ENCODE measurements at regions not wholly inside any gene's neighbourhood (a gene's known extent, or its start where the extent isn't known, plus 50 kb on each side); places are given as distances from the start of the nearest gene placed in this dataset.
A peak's percentile ranks its signal among the peaks of the same experiment; 100 is the strongest.

DNA sequence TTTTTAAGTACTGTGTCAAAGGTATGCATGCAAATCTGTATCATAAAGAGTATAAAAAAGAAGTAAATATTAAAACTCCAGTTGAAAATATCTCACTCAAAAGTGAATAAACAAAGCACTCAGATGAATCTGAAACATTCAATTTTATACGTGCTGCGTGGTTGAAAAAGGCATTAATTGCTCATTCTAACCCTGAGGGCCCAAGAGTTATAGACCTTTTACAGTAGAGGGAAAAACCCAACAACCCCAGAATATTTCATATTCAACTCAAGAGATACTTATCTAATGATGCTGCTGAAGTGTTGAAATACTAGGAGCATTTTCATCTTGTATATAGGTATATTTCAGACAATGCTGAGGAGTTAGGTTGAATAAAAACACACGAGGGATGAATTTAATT lies 862.8 kb upstream of the CITED2 start:
- H3K9me3 ChIP-seq (ENCODE audit: control insufficient read depth in 1 of 2, low read length in 2 of 2), result no peaks in the 10 kb centered on the region
- H3K4me1 ChIP-seq (ENCODE audit: control insufficient read depth in 1 of 2, insufficient read depth in 2 of 2, low read length in 2 of 2), result peaks cover 0 to 3% of the 10 kb centered on the region in 2 donors
- H3K27ac ChIP-seq (ENCODE audit: low read length), result no peak overlapping the region
- H3K4me3 ChIP-seq (ENCODE audit: low read depth in 1 of 2, low read length in 2 of 2), result no peak overlapping the region
- H3K36me3 ChIP-seq (ENCODE audit: control insufficient read depth in 1 of 2, insufficient read depth in 2 of 2, low read length in 2 of 2), result no peaks in the 10 kb centered on the region
- no peaks in the 10 kb centered on the region for H3K27me3 ChIP-seq (ENCODE audit: low read depth, low read length)

DNA sequence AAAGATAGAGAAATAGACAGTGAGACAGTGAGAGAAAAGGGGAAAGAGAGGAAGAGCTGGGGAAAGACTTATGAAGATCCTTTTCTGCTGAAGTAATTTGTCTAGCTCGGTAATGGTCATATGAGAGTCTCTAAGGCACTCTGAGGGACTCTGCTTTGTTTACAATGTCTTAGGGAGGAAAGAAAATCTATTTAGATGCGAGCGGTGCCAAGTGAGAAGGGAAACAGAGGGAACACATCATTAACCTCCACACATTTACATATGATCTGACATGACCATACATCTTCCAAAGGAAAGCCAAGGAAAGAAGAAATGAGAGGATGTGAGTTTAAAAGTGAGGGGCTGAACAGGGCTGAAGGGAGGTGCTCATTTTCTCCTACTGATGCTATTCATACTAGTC lies 862.3 kb upstream of the CITED2 start:
- no peak overlapping the region for H3K27ac ChIP-seq (ENCODE audit: low read length)
- H3K4me1 ChIP-seq (ENCODE audit: control insufficient read depth in 1 of 2, insufficient read depth in 2 of 2, low read length in 2 of 2), result peaks cover 0 to 3% of the 10 kb centered on the region in 2 donors
- no peaks in the 10 kb centered on the region for H3K9me3 ChIP-seq (ENCODE audit: control insufficient read depth in 1 of 2, low read length in 2 of 2)
- no peaks in the 10 kb centered on the region for H3K36me3 ChIP-seq (ENCODE audit: control insufficient read depth in 1 of 2, insufficient read depth in 2 of 2, low read length in 2 of 2)
- no peaks in the 10 kb centered on the region for H3K27me3 ChIP-seq (ENCODE audit: low read depth, low read length)
- no peak overlapping the region for H3K4me3 ChIP-seq (ENCODE audit: low read depth in 1 of 2, low read length in 2 of 2)

DNA sequence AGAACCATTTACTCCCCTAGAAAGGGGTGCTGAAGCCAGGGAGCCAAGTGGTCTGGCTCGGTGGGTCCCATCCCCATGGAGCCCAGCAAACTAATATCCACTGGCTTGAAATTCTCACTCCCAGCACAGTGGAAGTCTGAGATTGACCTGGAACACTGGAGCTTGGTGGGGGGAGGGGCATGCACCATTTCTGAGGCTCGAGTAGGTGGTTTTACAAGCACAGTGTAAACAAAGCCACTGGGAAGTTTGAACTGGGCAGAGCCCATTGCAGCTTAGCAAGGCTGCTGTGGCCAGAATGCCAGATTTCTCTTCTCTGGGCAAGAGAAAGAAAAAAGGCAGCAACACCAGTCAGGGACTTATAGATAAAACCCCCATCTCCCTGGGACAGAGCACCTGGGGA lies 855.8 kb upstream of the CITED2 start:
- Histone ChIP-seq H3K4me1 (ENCODE audit: control insufficient read depth in 1 of 2, insufficient read depth in 2 of 2, low read length in 2 of 2) (peaks cover 0 to 3% of the 10 kb centered on the region in 2 donors), H3K9me3 (ENCODE audit: control insufficient read depth in 1 of 2, low read length in 2 of 2) (peaks cover 0 to 5% of the 10 kb centered on the region in 2 donors), H3K36me3 (ENCODE audit: control insufficient read depth in 1 of 2, insufficient read depth in 2 of 2, low read length in 2 of 2) (no peaks in the 10 kb centered on the region), H3K27me3 (ENCODE audit: low read depth, low read length) (no peaks in the 10 kb centered on the region), H3K4me3 (ENCODE audit: low read depth in 1 of 2, low read length in 2 of 2) (no peak overlapping the region), H3K27ac (ENCODE audit: low read length) (no peak overlapping the region)

DNA sequence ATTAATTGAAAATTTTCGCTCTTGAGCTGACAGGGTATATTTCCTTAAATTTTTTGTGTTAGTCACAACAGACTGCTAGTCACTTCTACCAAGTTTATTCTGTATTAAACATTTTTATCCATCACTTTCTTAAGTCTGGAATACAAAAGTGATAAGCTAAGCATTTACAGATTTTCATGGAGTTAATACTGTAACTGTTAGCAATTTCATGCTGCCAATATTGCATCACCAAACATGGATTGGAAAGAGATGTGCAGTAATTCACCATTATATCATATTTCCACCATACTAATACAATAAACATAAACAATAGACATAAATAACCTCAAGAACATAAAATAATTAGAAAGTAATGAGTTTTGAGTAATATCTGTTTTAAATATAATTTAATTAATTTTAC lies 854.0 kb upstream of the CITED2 start:
- Histone ChIP-seq H3K36me3 (ENCODE audit: control insufficient read depth in 1 of 2, insufficient read depth in 2 of 2, low read length in 2 of 2) (no peaks in the 10 kb centered on the region), H3K9me3 (ENCODE audit: control insufficient read depth in 1 of 2, low read length in 2 of 2) (peaks cover 0 to 5% of the 10 kb centered on the region in 2 donors), H3K27ac (ENCODE audit: low read length) (no peak overlapping the region), H3K4me3 (ENCODE audit: low read depth in 1 of 2, low read length in 2 of 2) (no peak overlapping the region), H3K27me3 (ENCODE audit: low read depth, low read length) (no peaks in the 10 kb centered on the region), H3K4me1 (ENCODE audit: control insufficient read depth in 1 of 2, insufficient read depth in 2 of 2, low read length in 2 of 2) (peaks cover 0 to 3% of the 10 kb centered on the region in 2 donors)

DNA sequence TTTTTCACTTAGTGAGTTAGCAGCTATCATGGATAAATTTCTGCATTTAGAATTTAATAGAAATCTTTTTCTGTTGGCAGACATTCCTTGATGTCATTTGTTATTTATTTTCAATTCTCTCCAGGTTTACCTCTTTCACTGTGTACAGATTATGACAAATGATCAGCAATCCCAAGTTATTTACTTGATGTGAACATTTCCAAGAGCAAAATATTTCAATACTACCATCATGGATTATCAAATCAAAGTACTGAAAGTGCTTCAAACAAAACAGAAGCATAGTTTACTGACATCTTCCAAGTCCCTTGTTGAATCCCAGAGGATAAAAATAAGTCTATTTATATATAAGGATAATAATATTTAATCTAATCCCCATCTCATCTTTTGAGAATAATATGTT lies 852.2 kb upstream of the CITED2 start:
- Histone ChIP-seq H3K9me3 (ENCODE audit: control insufficient read depth in 1 of 2, low read length in 2 of 2) (peaks cover 0 to 5% of the 10 kb centered on the region in 2 donors), H3K4me1 (ENCODE audit: control insufficient read depth in 1 of 2, insufficient read depth in 2 of 2, low read length in 2 of 2) (peaks cover 0 to 3% of the 10 kb centered on the region in 2 donors), H3K27ac (ENCODE audit: low read length) (no peak overlapping the region), H3K36me3 (ENCODE audit: control insufficient read depth in 1 of 2, insufficient read depth in 2 of 2, low read length in 2 of 2) (no peaks in the 10 kb centered on the region), H3K27me3 (ENCODE audit: low read depth, low read length) (no peaks in the 10 kb centered on the region), H3K4me3 (ENCODE audit: low read depth in 1 of 2, low read length in 2 of 2) (no peak overlapping the region)

DNA sequence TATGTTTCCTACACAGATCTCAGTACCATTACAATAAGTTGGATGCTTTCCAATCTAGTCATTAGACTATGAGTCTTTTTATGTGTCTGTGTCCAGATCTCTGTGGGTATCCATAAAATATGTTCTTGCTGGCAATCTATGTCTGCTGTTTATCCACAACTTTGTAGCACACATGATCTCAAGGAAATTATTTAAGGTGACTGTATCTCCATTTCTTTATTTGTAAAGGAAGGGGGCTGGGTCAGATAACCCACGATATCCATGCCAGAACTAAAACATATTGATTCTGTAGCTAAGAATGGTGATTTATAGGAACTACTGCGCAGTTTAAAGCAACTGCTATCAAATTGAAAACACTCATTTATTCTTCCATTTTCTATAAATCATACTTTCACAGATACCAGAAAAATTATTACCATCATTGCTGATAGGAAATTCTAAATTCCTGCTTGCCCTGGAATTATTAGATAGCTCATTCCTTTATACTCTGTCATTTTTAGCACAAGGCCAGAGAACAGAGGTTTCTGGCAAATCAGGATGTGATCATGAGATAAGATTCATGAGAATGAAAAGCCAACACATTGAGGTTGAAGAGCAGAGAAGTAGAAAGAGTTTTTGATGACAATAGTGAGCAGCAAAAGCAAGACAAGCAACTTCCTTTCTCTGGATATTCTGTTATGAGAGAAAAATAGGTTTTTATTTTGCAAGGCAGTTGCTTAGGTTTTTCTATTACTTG lies 851.4 kb upstream of the CITED2 start:
- Histone ChIP-seq H3K4me1 (ENCODE audit: control insufficient read depth in 1 of 2, insufficient read depth in 2 of 2, low read length in 2 of 2) (peaks cover 0 to 3% of the 10 kb centered on the region in 2 donors), H3K36me3 (ENCODE audit: control insufficient read depth in 1 of 2, insufficient read depth in 2 of 2, low read length in 2 of 2) (no peaks in the 10 kb centered on the region), H3K9me3 (ENCODE audit: control insufficient read depth in 1 of 2, low read length in 2 of 2) (no peaks in the 10 kb centered on the region), H3K27me3 (ENCODE audit: low read depth, low read length) (no peaks in the 10 kb centered on the region), H3K4me3 (ENCODE audit: low read depth in 1 of 2, low read length in 2 of 2) (no peak overlapping the region), H3K27ac (ENCODE audit: low read length) (no peak overlapping the region)

DNA sequence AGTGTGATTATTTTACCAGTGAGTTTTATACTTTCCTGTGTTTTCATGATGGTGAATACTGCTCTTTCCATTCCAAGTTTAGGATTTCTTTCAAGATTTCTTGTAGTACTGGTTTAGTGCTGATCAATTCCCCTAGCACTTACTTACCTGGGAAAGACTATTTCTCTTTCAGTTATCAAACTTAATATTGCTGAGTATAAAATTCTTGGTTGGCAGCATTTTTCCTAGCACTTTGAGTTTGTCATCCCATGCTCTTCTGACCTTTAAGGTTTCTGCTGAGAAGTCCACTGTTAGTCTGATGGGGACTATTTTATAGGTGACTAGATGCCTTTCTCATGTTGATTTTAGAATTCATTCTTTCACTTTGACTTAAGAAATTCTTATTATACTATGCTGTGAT lies 842.8 kb upstream of the CITED2 start:
- no peak overlapping the region for H3K27ac ChIP-seq (ENCODE audit: low read length)
- no peaks in the 10 kb centered on the region for H3K36me3 ChIP-seq (ENCODE audit: control insufficient read depth in 1 of 2, insufficient read depth in 2 of 2, low read length in 2 of 2)
- no peaks in the 10 kb centered on the region for H3K27me3 ChIP-seq (ENCODE audit: low read depth, low read length)
- H3K9me3 ChIP-seq (ENCODE audit: control insufficient read depth in 1 of 2, low read length in 2 of 2), result peaks cover 13 to 22% of the 10 kb centered on the region in 2 donors
- H3K4me3 ChIP-seq (ENCODE audit: low read depth in 1 of 2, low read length in 2 of 2), result peak overlapping the region in 1 of 2 donors; percentile 34
- H3K4me1 ChIP-seq (ENCODE audit: control insufficient read depth in 1 of 2, insufficient read depth in 2 of 2, low read length in 2 of 2), result no peaks in the 10 kb centered on the region

DNA sequence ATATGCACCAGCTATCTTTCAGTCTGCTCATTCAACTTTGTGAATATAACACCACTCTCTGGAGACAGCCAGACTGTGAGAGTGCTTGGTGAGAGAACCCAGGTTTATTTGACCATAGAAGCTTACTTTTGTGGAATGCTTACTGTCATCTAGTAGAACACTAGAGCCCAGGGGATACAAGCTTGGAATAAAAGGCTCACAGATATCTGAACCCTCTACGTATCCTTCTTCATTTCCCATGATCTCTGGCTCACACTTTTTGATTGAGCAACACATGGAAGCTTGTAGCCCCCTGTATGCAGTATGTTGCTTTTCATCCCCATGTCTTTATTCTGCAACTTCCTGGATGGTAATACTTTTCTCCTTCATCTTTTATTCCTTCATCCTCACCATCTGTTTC lies 835.3 kb upstream of the CITED2 start:
- Histone ChIP-seq H3K4me1 (ENCODE audit: control insufficient read depth in 1 of 2, insufficient read depth in 2 of 2, low read length in 2 of 2) (no peaks in the 10 kb centered on the region), H3K27me3 (ENCODE audit: low read depth, low read length) (no peaks in the 10 kb centered on the region), H3K36me3 (ENCODE audit: control insufficient read depth in 1 of 2, insufficient read depth in 2 of 2, low read length in 2 of 2) (no peaks in the 10 kb centered on the region), H3K27ac (ENCODE audit: low read length) (no peak overlapping the region), H3K4me3 (ENCODE audit: low read depth in 1 of 2, low read length in 2 of 2) (no peak overlapping the region), H3K9me3 (ENCODE audit: control insufficient read depth in 1 of 2, low read length in 2 of 2) (peaks cover 0 to 3% of the 10 kb centered on the region in 2 donors)

DNA sequence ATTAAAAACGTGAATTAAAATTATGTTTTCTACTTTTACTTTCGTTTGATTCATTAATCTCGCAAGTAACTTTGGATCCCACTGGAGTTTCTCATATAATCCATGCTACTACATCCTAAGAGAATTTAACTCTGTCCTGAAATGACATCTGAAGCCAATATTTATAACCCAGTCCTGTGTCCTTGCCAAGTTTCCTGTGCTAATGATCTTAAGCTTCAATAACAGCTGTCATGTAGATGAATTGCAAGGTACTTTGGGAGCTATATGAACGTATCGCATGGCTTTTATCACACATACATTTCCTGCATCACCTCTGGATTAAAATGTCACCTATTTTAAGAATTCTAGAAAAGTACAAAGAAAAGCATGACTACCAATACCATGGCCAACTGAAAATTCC lies 833.8 kb upstream of the CITED2 start:
- Histone ChIP-seq H3K27me3 (ENCODE audit: low read depth, low read length) (no peaks in the 10 kb centered on the region), H3K4me1 (ENCODE audit: control insufficient read depth in 1 of 2, insufficient read depth in 2 of 2, low read length in 2 of 2) (peaks cover 0 to 11% of the 10 kb centered on the region in 2 donors), H3K36me3 (ENCODE audit: control insufficient read depth in 1 of 2, insufficient read depth in 2 of 2, low read length in 2 of 2) (no peaks in the 10 kb centered on the region), H3K27ac (ENCODE audit: low read length) (no peak overlapping the region), H3K4me3 (ENCODE audit: low read depth in 1 of 2, low read length in 2 of 2) (peak overlapping the region in 1 of 2 donors; percentile 4), H3K9me3 (ENCODE audit: control insufficient read depth in 1 of 2, low read length in 2 of 2) (no peaks in the 10 kb centered on the region)

DNA sequence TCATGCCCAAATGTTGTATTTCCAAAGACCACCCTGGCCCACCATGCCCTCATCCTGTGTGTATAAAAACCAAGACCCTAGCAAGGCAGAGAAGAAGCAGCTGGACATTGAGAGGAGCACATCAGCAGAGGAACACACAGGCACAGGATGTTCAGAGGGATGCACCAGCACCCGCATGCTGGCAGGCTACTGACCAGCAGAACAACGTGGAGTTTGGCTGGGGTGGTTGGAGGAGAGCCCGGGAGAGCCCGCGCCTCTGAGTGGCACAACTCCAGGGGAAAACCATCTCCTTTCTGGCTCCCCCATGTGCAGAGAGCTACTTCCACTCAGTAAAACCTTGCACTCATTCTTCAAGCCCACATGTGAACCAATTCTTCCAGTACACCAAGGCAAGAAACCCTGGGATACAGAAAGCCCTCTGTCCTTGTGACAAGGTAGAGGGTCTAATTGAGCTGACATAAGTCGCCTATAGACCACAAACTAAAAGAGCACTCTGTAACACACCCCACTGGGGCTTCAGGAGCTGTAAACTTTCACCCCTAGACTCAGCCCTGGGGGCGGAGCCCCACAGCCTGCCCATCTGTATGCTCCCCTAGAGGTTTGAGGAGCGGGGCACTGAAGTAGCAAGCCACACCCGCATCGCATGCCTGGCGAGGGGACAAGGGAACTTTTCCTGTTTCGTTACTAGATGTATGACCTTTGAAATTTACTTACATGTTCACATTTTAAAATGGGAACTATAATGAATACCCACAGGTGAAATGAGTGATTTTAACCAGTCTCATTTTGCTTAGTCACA lies 831.5 kb upstream of the CITED2 start:
- Histone ChIP-seq H3K27me3 (ENCODE audit: low read depth, low read length) (no peaks in the 10 kb centered on the region), H3K27ac (ENCODE audit: low read length) (no peak overlapping the region), H3K36me3 (ENCODE audit: control insufficient read depth in 1 of 2, insufficient read depth in 2 of 2, low read length in 2 of 2) (no peaks in the 10 kb centered on the region), H3K4me1 (ENCODE audit: control insufficient read depth in 1 of 2, insufficient read depth in 2 of 2, low read length in 2 of 2) (peaks cover 0 to 19% of the 10 kb centered on the region in 2 donors), H3K4me3 (ENCODE audit: low read depth in 1 of 2, low read length in 2 of 2) (no peak overlapping the region), H3K9me3 (ENCODE audit: control insufficient read depth in 1 of 2, low read length in 2 of 2) (no peaks in the 10 kb centered on the region)

DNA sequence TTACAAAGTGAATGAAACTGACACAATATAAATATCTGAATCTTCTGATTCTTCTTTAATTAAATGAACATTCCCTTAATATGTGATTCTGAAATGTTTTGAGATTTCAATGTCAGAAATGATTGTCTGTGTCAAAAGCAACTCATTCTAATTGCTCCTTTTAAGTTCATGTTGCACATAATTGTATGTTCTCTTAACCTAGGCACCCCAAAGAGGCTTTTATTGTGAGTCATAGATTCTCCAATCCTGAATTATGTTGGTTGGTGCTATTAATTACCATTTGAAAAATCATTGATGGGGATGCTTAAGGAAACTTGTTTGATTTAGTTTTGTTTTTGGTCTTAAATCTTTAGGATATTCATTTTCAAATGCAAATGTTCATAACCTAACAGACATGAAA lies 829.7 kb upstream of the CITED2 start:
- Histone ChIP-seq H3K36me3 (ENCODE audit: control insufficient read depth in 1 of 2, insufficient read depth in 2 of 2, low read length in 2 of 2) (no peaks in the 10 kb centered on the region), H3K4me1 (ENCODE audit: control insufficient read depth in 1 of 2, insufficient read depth in 2 of 2, low read length in 2 of 2) (peaks cover 0 to 19% of the 10 kb centered on the region in 2 donors), H3K27me3 (ENCODE audit: low read depth, low read length) (no peaks in the 10 kb centered on the region), H3K4me3 (ENCODE audit: low read depth in 1 of 2, low read length in 2 of 2) (no peak overlapping the region), H3K9me3 (ENCODE audit: control insufficient read depth in 1 of 2, low read length in 2 of 2) (no peaks in the 10 kb centered on the region), H3K27ac (ENCODE audit: low read length) (no peak overlapping the region)
